IPS-NIHi11 (cell line): ENCODE measurements at regions not wholly inside any gene's neighbourhood (a gene's known extent, or its start where the extent isn't known, plus 50 kb on each side); places are given as distances from the start of the nearest gene placed in this dataset.
A peak's percentile ranks its signal among the peaks of the same experiment; 100 is the strongest.
"Not testable (repeated sequence)": the region's sequence is repeated elsewhere in the genome, so short reads cannot be mapped to it uniquely, and the experiment has no call there.

Experiments used
- DNase-seq: peaks from one replicate; pipeline ENCODE4 v3.0.0; 2012; ENCODE audit warnings: mixed read lengths, low spot score

GRCh38 chr11:119586181-119586580 is 142.8 kb downstream of the NECTIN1 start:
- DNase-seq = no peak

GRCh38 chr11:119585043-119585781 is 143.8 kb downstream of the NECTIN1 start:
- peak; percentile 75 for DNase-seq

- peak; percentile 86 for DNase-seq
These were observed 144.6 kb downstream of the NECTIN1 start for GRCh38 chr11:119584193-119585042.

- no peak for DNase-seq
These were observed 145.4 kb downstream of the NECTIN1 start for GRCh38 chr11:119583585-119583984.

- DNase-seq = not testable (repeated sequence)
These were observed 147.6 kb downstream of the NECTIN1 start for GRCh38 chr11:119581396-119581795.

GRCh38 chr11:119580751-119581150 is 148.2 kb downstream of the NECTIN1 start:
- no peak for DNase-seq

- DNase-seq = no peak
These were observed 148.9 kb downstream of the NECTIN1 start for GRCh38 chr11:119580081-119580480.

- no peak for DNase-seq
These were observed 150.3 kb downstream of the NECTIN1 start for GRCh38 chr11:119578521-119579191.

GRCh38 chr11:119573858-119574257 is 150.9 kb upstream of the THY1 start:
- DNase-seq = no peak

GRCh38 chr11:119572481-119573424 is 149.8 kb upstream of the THY1 start:
- no peak for DNase-seq

- no peak for DNase-seq
These were observed 148.3 kb upstream of the THY1 start for GRCh38 chr11:119571311-119571710.

GRCh38 chr11:119567688-119568582 is 145.0 kb upstream of the THY1 start:
- DNase-seq = no peak

GRCh38 chr11:119566319-119566718 is 143.3 kb upstream of the THY1 start:
- no peak for DNase-seq

- DNase-seq = not testable (repeated sequence)
These were observed 142.7 kb upstream of the THY1 start for GRCh38 chr11:119565693-119566092.

- no peak for DNase-seq
These were observed 138.0 kb upstream of the THY1 start for GRCh38 chr11:119560961-119561360.

- no peak for DNase-seq
These were observed 137.3 kb upstream of the THY1 start for GRCh38 chr11:119560291-119560690.

- DNase-seq = no peak
These were observed 129.1 kb upstream of the THY1 start for GRCh38 chr11:119552106-119552485.

- no peak for DNase-seq
These were observed 128.6 kb upstream of the THY1 start for GRCh38 chr11:119551420-119552105.

- no peak for DNase-seq
These were observed 127.2 kb upstream of the THY1 start for GRCh38 chr11:119550053-119550752.
